AG08396 (cell line): ENCODE measurements at regions not wholly inside any gene's neighbourhood (a gene's known extent, or its start where the extent isn't known, plus 50 kb on each side); places are given as distances from the start of the nearest gene placed in this dataset.
"Not testable (repeated sequence)": the region's sequence is repeated elsewhere in the genome, so short reads cannot be mapped to it uniquely, and the experiment has no call there.

Experiments
- DNase-seq: peaks from one replicate; pipeline ENCODE4 v3.0.0; 2012; ENCODE audit warnings: low spot score, mixed read lengths

DNA sequence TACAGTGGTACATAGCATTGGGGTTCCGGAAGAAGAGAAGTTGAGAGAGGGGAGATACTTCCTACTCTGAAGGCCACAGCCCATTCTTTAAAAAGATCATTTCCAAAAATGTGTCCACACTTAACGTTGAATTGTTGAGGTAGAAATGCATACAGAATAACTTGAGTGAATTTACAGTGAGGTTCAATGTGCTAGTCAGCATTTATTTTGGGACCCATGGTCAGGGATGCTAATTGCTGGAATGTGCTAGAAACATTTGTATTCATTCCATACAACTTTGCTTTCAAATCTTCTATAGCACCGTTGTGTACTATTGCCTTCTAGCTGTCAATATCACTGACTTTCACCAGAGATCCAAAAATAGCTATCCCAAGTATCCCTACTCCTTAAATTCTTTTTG, 325.9 kb downstream of the SATB2 start:
- no peak for DNase-seq

DNA sequence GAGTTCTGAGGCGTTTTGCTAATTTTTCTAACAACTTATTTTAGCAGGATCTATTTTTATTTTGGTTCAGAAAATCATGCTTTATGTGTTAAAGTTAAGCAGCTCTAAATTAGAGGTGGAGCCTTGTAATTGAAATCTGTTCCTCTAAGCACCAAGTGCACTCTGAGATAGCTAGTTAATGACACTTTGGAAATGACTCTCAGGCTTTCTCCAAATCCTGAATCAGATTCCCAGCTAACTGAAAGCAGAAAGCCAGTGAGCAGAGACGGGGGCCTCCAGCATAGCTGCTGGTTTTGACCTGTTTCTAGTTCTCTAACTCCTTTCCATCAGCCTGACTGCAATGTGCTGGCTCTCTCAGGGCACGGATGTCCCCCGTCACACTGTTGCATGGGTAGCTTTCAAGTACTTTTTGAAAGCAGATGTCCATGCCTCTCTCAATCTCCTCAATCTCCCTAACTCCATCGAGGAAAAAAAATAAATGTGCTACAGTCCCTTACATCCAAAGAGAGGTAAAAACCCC, 326.5 kb downstream of the SATB2 start:
- DNase-seq: no peak

DNA sequence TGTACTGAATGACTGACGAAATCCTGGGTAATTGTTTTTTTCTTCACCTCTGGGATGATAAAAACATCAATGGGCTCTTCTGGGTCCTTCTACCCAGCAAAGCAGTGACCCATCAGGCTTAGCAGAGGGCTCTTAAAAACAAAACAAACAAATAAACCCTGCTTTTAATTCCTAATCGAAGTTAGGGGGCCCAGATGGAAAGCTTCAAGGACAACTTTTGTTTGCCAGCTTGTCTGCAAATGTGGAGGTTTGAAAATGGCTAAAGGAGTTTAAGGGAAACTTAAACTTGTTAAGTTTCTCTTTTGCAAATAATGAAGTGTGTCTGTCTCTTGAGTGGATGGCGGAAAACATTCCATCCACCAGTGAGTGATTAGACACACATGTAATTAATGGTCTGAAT, 327.2 kb downstream of the SATB2 start:
- DNase-seq: no peak

DNA sequence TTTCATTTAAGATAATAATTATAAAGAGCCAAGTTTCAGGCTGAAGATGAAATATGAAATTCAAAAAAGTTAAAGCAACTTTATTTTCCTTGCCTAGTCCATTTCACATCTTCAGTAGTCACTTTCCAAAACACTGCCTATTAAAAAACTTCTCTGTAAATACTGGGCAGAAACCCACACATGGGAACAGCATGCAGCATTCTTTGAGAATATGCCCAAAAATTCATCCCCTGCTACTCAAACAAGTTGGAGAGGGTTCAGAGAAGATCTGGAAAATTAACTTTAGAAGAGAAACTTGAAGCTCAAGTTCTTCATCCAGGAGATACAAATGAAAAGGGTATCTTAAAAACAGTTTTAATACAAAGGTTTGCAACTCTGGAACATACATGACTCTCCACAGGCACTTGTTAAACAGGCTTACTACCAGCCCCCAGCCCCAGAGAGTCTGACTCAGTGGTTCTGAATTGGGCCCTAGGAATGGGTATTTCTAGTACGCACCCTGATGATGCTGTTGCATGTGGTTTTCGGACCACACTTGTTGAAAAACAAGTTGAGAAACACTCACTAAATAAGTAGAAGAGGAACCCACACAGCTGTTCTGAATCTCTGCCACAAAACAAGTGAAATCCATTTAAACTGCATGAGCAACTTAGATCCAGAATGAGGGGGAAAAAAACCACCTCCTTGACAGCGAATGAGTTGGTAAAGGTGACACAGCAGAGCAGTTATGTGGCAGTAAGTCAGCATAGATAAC, 329.1 kb downstream of the SATB2 start:
- DNase-seq: no peak

DNA sequence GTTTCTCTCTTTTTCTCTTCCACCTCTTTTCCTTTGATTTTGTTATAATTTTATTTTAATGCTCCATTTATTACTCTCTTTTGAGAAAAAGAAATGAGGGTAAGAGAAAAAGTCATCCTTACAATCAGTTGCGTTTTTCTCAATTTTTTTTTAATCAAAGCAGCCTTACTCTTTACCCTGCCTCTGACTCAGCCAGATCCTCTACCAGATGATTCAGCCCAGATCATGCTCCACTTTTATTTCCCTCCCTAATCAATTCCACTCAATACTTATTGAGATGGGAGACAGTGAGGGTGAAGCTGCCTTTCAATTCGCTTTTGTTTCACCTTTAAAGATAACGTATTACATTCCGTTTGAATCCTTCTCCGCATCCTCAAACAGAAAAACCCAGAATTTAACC, 337.9 kb downstream of the SATB2 start:
- no peak for DNase-seq

DNA sequence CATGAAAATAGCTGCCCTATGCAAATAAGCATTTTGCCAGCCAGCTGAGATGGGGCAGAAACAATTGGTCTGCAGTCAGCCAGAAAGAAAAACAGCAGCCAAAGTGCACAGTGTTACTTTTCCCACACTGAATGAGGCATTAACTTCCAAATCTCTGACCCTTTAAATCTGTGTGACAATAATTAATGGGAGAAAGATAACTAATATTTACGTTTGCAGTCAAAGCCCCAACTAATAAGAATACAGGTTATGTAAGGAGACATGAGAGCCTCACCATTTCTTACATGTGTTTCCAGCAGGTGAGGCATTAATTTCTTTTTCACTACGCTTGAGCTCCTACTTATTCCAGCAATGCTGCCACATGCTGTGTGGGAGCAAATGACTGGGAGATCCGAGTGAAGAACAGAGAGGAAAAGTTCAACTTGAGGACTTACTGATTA, 339.0 kb downstream of the SATB2 start:
- no peak for DNase-seq

DNA sequence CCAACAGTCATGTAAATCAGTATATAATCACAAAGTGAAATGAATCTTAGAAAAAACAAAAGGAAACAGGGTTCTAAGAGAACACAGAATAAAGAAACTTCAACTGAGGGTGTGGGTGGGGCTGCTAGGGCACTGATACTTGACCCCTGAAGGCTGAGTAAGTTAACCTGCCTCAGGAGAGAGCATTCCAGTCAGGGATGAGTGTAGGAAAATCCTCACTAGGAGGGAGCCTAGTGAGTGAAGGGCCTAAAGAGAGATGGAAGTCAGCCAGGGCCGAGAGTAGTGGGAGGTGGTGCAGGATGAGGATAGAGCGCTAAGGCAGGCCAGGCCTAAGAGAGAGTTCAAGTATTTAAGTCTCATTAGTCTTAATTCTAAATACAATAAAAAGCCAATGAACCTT, 342.6 kb downstream of the SATB2 start:
- no peak for DNase-seq

DNA sequence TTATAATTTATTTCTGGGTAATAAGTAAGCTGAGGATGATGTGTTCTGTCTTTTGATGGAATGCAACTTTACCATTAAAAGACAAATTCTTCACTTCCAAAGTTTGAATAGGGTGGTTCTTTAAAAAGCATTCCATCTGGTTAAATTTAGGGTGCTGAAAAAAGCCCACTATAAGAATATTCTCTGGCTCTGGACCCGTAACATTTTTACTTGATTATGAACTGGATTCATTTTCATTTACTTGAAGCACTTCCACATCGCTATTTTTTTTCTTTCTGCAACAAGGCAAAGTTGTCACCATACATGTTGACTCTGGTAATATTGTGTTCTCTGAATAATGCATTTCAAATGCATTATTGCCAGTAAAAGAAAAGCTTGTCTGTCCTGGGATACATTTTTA, 344.6 kb downstream of the SATB2 start:
- DNase-seq: no peak

DNA sequence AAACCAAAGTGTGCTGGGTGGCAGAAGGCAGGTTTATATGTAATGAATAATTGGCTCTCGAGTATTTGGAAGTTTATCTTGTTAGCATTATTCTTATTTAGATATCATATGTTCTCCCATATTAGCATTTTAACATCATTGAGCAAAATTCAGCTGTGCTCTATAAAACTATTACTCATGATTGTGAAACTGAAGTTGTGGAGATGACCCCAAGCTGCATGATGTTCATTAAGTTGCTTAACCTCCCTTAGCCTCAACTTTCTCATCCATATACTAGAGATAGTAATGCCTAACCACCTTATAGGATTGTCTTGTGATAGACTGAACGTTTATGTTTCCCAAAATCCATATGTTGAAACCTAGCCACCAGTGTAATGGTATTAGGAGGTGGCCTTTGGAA, 346.3 kb downstream of the SATB2 start:
- DNase-seq: no peak

DNA sequence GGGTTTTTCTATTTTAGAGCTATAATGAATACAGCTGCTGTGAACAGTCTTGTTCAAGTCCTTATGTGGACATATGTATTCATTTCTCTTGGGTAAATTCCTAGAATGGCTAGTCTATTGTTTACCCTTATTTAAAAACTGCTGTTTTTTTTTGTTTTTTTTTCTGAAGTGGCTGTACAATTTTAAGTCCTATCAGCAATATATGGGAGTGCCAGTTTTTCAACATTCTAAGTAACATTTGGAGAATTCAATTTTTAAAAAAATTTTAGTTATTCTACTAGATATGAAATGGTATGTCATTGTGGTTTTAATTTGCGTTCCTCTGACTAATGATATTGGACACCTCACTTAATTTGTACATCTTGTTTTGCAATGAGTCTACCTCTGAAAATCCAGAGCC, 349.7 kb downstream of the SATB2 start:
- no peak for DNase-seq

DNA sequence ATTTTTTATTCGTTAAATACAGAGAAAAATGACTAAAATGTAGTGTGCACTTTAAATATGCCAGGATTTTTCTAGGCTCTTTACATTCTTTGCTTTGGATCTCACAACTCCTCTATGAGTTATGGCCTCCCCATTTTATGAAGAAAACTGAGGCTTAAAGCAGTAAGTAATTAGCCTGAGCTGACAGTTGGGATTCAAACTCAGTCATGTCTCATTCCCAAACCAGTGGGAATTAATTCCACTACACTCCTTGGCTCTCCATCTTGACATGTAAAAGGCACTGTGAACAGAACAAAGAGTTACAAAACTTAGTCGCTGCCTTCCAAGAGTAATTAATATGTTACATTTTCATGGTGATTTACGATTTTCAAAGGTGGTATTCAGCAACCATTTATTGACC, 351.9 kb downstream of the SATB2 start:
- no peak for DNase-seq

DNA sequence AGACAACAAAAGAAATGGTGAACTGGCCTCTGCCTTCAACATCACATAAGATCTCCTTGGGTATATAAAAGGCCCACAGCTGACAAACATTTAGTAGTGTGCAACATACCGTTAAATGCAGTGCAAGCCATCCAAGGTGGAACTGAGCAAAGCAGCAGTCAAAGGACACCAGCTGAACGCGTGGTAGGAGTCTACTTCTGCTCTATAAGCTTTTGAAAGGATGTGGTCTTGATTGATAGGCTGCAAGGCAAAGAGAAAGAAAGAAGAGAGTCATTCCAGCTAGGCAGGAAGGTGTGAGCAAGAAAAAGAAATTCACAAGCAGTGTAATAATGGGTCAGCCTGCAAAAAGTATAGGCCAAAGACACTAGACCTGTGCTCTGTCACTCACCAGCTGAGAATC, 356.3 kb downstream of the SATB2 start:
- no peak for DNase-seq

DNA sequence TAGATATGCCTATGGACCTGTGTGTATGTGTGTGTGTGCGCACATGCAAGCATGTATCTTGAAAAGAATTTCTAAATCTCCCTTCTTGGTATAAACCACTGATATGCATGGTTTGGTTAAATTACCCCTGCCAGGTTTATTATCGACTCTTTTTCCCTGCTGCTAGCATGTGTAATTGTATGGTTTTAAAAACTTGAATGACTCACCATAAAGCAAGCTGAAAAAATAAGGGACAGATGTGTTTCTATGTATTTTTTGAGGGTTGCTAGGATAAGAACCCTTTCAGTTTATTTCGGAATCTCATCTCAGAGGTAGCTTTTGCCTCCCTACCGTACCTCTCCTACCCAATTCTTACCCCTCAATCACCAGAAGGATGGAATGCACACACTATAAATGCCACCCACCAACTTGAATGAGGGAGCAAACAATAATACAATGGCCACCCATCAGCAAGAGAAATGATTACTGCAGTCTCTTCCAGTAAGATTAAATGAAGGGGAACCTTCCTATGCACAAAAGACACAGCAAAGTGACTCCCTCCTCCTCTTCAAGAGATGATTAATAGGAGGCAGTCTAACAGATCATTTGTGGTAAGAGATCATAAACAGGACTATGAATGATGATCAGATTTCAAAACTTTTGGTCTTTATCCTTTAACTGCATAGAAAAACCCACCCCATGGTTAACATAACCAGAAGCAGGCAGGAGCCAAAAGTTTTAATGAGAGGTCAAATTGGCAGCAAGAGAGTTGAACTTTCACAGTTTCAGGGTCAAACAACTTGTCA, 357.2 kb downstream of the SATB2 start:
- no peak for DNase-seq

DNA sequence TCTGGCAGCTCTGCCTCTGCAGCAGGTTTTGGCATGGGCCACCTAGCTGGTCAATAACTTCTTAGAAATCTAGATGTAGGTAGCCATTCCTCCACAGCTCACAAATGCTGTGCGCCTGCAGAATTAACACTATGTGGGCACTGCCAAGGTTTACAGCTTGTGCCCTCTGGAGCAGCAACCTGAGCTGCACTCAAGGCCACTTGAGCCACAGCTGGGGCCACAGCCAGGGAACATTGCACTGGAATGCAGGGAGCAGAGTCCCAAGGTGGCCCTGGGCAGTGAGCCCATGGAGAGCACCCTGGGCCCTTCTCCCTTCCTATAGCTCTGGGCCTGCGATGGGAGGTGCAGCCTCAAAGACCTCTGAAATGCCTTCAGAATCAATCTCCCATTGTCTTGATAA, 365.3 kb downstream of the SATB2 start:
- DNase-seq: no peak

DNA sequence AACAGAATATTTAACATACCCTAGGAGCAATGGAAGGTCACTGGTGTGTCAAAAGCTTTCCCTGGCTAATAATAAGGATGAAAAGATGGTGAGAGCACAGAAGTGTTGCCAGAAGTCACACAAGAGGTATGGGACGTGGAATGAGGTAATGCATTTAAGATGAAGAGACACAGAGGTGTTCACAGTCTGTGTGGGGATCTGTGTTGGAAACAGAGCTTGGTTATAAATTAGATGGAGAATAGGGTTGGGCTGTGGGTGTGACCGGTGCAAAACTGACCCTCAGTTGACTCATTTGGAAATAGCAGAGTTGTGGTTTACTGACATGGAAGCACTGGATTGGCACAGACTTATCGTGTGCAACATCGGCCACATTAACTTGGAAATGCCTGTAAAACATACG, 372.5 kb downstream of the SATB2 start:
- peak; percentile 8 for DNase-seq

DNA sequence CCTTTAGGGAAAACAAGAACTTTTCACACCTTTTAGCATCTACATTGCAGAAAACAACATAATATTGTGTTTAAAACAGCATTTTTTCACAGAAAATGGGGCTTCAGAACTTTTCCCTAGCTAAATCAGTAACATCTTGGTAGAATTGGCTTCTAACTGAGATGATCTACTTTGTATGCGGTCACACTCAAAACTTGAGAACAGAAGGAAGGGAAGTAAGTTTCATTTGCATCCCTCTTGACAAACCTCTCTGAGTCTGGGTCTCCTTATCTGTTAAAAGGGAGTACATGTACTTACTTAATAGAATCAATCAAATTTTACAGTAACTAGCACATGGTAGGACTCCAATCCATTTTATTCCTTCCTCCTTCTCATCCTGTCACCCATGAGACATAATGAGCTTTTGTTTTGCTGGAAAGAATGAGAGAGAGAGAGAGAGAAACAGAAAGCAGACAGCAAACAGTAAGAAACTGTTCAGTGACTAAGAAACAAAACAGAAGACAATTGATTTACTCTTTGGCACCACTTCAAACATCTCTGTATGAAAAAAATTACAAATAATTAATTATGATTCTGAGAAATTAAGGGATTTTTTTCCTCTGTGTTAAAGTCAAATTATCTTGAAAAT, 387.3 kb downstream of the SATB2 start:
- DNase-seq: no peak

DNA sequence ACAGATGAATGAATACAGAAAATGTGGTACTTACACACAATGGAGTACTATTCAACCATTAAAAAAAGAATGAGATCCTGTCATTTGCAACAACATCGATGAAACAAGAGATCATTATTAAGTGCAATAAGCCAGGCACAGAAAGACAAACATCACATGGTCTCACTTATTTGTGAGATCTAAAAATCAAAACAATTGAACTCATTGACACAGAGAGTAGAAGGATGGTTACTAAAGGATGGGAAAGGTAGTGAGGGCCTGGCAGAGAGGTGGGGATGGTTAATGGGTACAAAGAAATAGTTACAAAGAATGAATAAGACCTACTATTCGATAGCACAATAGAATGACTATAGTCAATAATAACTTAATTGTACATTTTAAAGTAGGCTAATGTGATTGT, 393.5 kb downstream of the SATB2 start:
- DNase-seq: no peak

DNA sequence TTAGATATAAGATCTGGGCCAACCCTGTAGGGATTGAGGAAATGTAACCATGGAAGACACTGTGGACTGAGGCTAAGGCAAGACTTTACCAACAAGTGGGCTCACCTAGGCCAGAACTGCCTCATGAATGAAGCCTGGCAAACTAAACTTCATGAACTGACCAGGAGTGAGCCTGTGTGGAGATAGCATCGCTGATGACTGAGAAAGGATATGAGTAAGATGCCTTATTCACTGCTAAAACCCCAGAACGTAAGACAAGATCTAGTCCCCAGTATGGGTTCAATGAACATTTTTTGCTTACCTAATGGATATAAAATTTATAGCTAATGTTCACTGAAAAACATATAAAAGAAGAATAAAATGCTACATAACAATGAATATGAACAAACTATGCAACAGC, 399.8 kb downstream of the SATB2 start:
- no peak for DNase-seq

DNA sequence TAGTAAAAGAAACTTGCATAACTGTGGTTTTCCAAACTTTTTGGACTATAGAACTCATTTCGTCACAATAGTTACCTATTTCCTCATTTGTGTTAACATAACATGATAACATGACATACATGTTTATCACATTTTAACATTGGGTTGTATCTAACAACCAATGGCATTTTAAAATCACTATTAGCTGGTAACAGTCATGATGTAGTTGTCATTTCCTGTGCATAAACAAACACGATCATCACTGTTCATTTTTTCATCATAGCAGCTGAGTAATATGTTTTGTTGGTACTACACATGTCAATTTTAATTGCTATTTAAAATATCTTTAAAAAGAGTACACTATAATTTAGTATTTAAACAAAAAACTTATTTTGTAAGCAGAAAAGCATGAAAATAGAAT, 402.4 kb downstream of the SATB2 start:
- no peak for DNase-seq

DNA sequence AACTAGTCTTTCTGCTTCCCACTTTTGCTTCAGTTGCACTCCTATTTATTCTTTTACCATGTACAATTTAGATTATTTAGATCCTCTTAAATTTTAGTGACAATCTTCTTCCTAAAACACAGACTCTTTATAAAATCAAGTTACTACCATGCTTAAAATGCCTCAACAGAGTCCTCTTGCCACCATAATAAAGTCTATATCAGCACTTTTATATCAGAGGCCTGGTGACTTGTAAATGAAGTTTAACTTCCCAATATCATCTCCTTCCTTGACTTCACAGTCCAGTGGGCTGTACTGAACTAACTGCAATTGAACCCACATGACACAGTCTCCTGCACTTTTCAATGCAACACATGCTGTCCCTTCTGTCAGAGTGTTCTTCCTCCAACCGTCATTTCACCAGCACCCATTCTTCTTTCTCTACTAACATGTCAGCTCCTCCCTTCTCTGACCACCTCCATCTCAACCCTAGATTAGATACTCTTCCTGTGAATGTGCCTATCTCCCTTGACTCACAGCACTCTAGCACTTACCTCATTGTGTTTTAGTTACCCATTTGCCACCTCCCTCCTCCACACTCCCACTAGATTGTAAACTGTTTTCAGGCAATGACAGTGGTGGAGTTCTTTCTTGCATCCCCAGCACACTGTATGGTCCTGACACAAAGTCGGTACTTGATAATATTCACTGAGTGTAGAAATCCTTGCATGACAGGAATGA, 414.9 kb downstream of the SATB2 start:
- no peak for DNase-seq

DNA sequence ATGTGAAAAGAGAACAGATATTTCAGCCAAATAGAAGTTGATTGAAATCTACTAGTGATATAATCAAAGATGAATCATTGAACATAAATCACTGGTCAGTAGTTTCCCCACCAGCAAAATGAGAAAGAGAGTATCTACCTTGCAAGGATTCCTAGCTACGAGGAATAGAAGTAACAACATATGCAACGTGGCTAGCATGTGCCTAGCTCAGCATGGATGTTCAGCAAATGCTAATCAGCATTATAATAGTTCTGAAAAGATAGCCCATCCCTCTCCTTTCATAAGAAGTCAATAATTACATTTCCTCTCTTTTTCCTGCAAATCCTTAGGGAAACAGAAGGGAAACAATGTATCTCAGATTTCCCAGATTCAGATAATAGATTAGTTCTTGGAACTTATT, 417.2 kb downstream of the SATB2 start:
- no peak for DNase-seq

DNA sequence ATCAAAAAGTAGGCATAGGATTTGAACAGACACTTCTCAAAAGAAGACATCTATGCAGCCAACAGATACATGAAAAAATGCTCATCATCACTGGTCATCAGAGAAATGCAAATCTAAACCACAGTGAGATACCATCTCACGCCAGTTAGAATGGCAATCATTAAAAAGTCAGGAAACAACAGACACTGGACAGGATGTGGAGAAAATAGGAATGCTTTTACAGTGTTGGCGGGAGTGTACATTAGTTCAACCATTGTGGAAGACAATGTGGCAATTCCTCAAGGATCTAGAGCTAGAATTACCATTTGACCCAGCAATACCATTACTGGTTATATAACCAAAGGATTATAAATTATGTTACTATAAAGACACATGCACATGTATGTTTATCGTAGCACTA, 424.0 kb downstream of the SATB2 start:
- DNase-seq: not testable (repeated sequence)
